ENCODE measurements at regions not wholly inside any gene's neighbourhood (a gene's known extent, or its start where the extent isn't known, plus 50 kb on each side); places are given as distances from the start of the nearest gene placed in this dataset.

- TF ChIP-seq POLR2AphosphoS5 (IDR thresholded peaks at IDR 0.05) (no peak), CTCF (IDR thresholded peaks at IDR 0.05) (no peak)
These were observed 788.9 kb upstream of the ARRDC4 start for GRCh38 chr15:97171556-97171955.

Measured in prostate gland (tissue), 2 donors.